ENCODE measurements at regions not wholly inside any gene's neighbourhood (a gene's known extent, or its start where the extent isn't known, plus 50 kb on each side); places are given as distances from the start of the nearest gene placed in this dataset.

GRCh38 chr3:86595696-86596095 lies 395.3 kb downstream of the VGLL3 start:
- Histone ChIP-seq H3K79me2 (no peaks in the 10 kb centered on the region), H3K27me3 (no peaks in the 10 kb centered on the region), H3K9me3 (ENCODE audit: low read depth) (no peaks in the 10 kb centered on the region), H3K36me3 (replicated peaks; ENCODE audit: insufficient read depth, low read depth) (no peaks in the 10 kb centered on the region), H4K20me1 (ENCODE audit: insufficient read depth, poor library complexity, severe bottlenecking) (no peaks in the 10 kb centered on the region), H3K4me3 (no peak overlapping the region), H3K9me2 (replicated peaks; ENCODE audit: insufficient read depth) (no peaks in the 10 kb centered on the region), H3K4me2 (no peak overlapping the region), H3K4me1 (ENCODE audit: insufficient read depth) (no peaks in the 10 kb centered on the region), H3K27ac (no peak overlapping the region), H2AFZ (no peak overlapping the region)
- DNase-seq (ENCODE audit: low spot score): no peak
- WGBS (ENCODE audit: low lambda C conversion rate, missing lambda C conversion rate): 83% methylated on average over 3 of the region's 3 CpGs
- TF ChIP-seq EZH2phosphoT487 (IDR thresholded peaks at IDR 0.05; ENCODE audit: low read depth, severe bottlenecking, unreplicated experiment) (no peak), CTCF (IDR thresholded peaks at IDR 0.05; ENCODE audit: poor library complexity) (no peak), EZH2 (IDR thresholded peaks at IDR 0.05; ENCODE audit: borderline replicate concordance) (no peak)

- Histone ChIP-seq H3K27me3 (no peaks in the 10 kb centered on the region), H2AFZ (no peak overlapping the region), H3K36me3 (replicated peaks; ENCODE audit: insufficient read depth, low read depth) (no peaks in the 10 kb centered on the region), H3K9me2 (replicated peaks; ENCODE audit: insufficient read depth) (no peaks in the 10 kb centered on the region), H4K20me1 (ENCODE audit: insufficient read depth, poor library complexity, severe bottlenecking) (no peaks in the 10 kb centered on the region), H3K79me2 (no peaks in the 10 kb centered on the region), H3K27ac (no peak overlapping the region), H3K4me2 (no peak overlapping the region), H3K9me3 (ENCODE audit: low read depth) (no peaks in the 10 kb centered on the region), H3K4me3 (no peak overlapping the region), H3K4me1 (ENCODE audit: insufficient read depth) (no peaks in the 10 kb centered on the region)
- WGBS (ENCODE audit: low lambda C conversion rate, missing lambda C conversion rate): 73% methylated on average over 1 of the region's 1 CpG
- DNase-seq (ENCODE audit: low spot score): no peak
- no peak for TF ChIP-seq CTCF (IDR thresholded peaks at IDR 0.05; ENCODE audit: poor library complexity)
- no peak for TF ChIP-seq EZH2phosphoT487 (IDR thresholded peaks at IDR 0.05; ENCODE audit: low read depth, severe bottlenecking, unreplicated experiment)
- TF ChIP-seq EZH2 (IDR thresholded peaks at IDR 0.05; ENCODE audit: borderline replicate concordance): no peak
These were observed 396.1 kb downstream of the VGLL3 start for GRCh38 chr3:86594838-86595237.

- Histone ChIP-seq H3K79me2 (no peaks in the 10 kb centered on the region), H3K4me1 (ENCODE audit: insufficient read depth) (no peaks in the 10 kb centered on the region), H3K36me3 (replicated peaks; ENCODE audit: insufficient read depth, low read depth) (no peaks in the 10 kb centered on the region), H2AFZ (no peak overlapping the region), H3K9me3 (ENCODE audit: low read depth) (no peaks in the 10 kb centered on the region), H3K4me2 (no peak overlapping the region), H3K27ac (no peak overlapping the region), H3K27me3 (no peaks in the 10 kb centered on the region), H3K9me2 (replicated peaks; ENCODE audit: insufficient read depth) (no peaks in the 10 kb centered on the region), H3K4me3 (no peak overlapping the region), H4K20me1 (ENCODE audit: insufficient read depth, poor library complexity, severe bottlenecking) (no peaks in the 10 kb centered on the region)
- TF ChIP-seq CTCF (IDR thresholded peaks at IDR 0.05; ENCODE audit: poor library complexity): no peak
- no peak for TF ChIP-seq EZH2phosphoT487 (IDR thresholded peaks at IDR 0.05; ENCODE audit: low read depth, severe bottlenecking, unreplicated experiment)
- no peak for TF ChIP-seq EZH2 (IDR thresholded peaks at IDR 0.05; ENCODE audit: borderline replicate concordance)
- DNase-seq (ENCODE audit: low spot score): no peak
- 83% methylated on average over 2 of the region's 2 CpGs for WGBS (ENCODE audit: low lambda C conversion rate, missing lambda C conversion rate)
These were observed 412.9 kb downstream of the VGLL3 start for GRCh38 chr3:86578071-86578470.
